ENCODE measurements at regions not wholly inside any gene's neighbourhood (a gene's known extent, or its start where the extent isn't known, plus 50 kb on each side); places are given as distances from the start of the nearest gene placed in this dataset.

DNA sequence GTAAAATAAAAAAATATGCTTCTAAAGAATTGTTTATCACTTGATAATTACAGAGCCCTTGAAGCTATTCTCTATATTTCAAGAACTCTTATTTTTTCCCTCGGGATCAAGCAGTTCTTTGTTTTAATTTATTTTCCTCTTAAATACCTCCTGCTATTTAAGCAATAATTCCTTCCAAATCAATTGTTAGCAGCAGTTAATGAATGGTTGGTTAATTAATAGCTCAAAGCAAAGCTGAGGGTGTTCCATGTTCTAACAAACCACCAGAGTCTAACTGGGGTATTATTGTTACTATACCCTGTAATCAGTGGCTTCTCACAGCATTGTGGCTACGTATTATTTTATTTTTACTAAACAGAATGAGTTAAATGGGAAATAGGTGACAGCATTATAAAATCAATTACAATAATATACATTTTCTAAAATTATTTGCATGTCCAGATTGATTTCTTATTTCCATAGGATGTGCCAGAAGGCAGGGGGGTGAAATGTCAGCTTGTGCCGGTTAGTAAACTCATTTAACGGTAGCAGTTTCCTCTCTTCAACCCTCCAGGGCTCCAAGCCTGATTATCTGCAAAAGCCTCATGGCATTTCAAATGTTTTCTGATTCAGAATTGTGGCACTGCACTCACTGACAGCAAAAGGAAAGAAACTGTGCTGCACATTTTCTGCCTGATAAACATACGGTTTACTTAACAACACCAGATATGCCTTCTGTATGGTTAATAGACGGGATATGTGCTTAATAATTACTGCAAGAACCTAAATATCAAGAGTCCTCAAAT lies 286.9 kb upstream of the EMCN start:
- Histone ChIP-seq H3K27ac (ENCODE audit: insufficient read depth, low read length) (no peak overlapping the region), H2BK5ac (ENCODE audit: low read depth, low read length, poor library complexity, severe bottlenecking) (no peak overlapping the region), H2BK20ac (ENCODE audit: low read depth, low read length) (no peak overlapping the region), H3K4ac (ENCODE audit: low read depth, low read length) (no peak overlapping the region), H4K8ac (ENCODE audit: low read depth in 2 of 2, low read length in 2 of 2) (no peak overlapping the region), H3K79me1 (ENCODE audit: low read depth in 1 of 2, low read length in 2 of 2) (no peaks in the 10 kb centered on the region), H3K9me1 (ENCODE audit: insufficient read depth, low read length) (no peaks in the 10 kb centered on the region), H3K9me3 (ENCODE audit: control insufficient read depth, insufficient read depth, low read length) (peaks cover 2% of the 10 kb centered on the region; the same call in 1 of the 2 replicates), H3K18ac (ENCODE audit: low read depth, low read length) (no peak overlapping the region), H3K56ac (ENCODE audit: extremely low read depth, insufficient read depth, low read length) (no peak overlapping the region), H3K27me3 (ENCODE audit: control insufficient read depth, insufficient read depth, low read length) (no peaks in the 10 kb centered on the region), H3K36me3 (ENCODE audit: control insufficient read depth, insufficient read depth, low read length) (no peaks in the 10 kb centered on the region), H3K23ac (ENCODE audit: low read depth, low read length) (no peak overlapping the region), H3K14ac (replicated peaks; ENCODE audit: low read depth, low read length) (no peak overlapping the region), H3K4me2 (ENCODE audit: low read depth, low read length) (no peak overlapping the region), H4K5ac (ENCODE audit: low read depth, low read length) (no peak overlapping the region), H2AK9ac (replicated peaks; ENCODE audit: low read depth, low read length, poor library complexity) (no peak overlapping the region), H2BK15ac (ENCODE audit: low read depth, low read length) (no peak overlapping the region), H2AFZ (replicated peaks; ENCODE audit: low read length, poor library complexity) (no peak overlapping the region), H3K9ac (ENCODE audit: low read depth, low read length) (no peak overlapping the region), H3K4me3 (ENCODE audit: insufficient read depth, low read depth, low read length) (no peak overlapping the region), H2BK120ac (ENCODE audit: low read depth, low read length) (no peak overlapping the region), H3K4me1 (ENCODE audit: control insufficient read depth, insufficient read depth, low read length) (no peaks in the 10 kb centered on the region), H2AK5ac (ENCODE audit: low read depth, low read length) (no peak overlapping the region), H4K91ac (ENCODE audit: insufficient read depth, low read depth, low read length) (no peak overlapping the region), H4K20me1 (ENCODE audit: insufficient read depth, low read length) (no peaks in the 10 kb centered on the region)
- no peak for DNase-seq
- intact Hi-C loops (cut with micrococcal nuclease) (no loop called here), in situ Hi-C loops (cut with MboI; ENCODE audit: low sequenced_read_pairs) (no loop called here), dilution Hi-C loops (cut with HindIII; ENCODE audit: low sequenced_read_pairs, unreplicated experiment) (no loop called here)
- TF ChIP-seq RFX5 (IDR thresholded peaks at IDR 0.05; ENCODE audit: low read depth, low read length) (no peak), MAZ (IDR thresholded peaks at IDR 0.05; ENCODE audit: borderline replicate concordance, low read depth, low read length) (no peak), NFE2L2 (IDR thresholded peaks at IDR 0.05; ENCODE audit: low read depth, low read length) (no peak), RCOR1 (IDR thresholded peaks at IDR 0.05; ENCODE audit: insufficient replicate concordance, low read length) (no peak), MXI1 (IDR thresholded peaks at IDR 0.05; ENCODE audit: borderline replicate concordance, low read depth, low read length) (no peak), MAFK (IDR thresholded peaks at IDR 0.05; ENCODE audit: low read depth, low read length) (no peak), FOS (IDR thresholded peaks at IDR 0.05; ENCODE audit: low read depth, low read length) (no peak)
- TF ChIP-seq, protein P1, sequence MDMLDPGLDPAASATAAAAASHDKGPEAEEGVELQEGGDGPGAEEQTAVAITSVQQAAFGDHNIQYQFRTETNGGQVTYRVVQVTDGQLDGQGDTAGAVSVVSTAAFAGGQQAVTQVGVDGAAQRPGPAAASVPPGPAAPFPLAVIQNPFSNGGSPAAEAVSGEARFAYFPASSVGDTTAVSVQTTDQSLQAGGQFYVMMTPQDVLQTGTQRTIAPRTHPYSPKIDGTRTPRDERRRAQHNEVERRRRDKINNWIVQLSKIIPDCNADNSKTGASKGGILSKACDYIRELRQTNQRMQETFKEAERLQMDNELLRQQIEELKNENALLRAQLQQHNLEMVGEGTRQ (IDR thresholded peaks at IDR 0.05; ENCODE audit: low read depth, low read length), result no peak
- POLR2A ChIA-PET (ENCODE audit: unreplicated experiment), result no interaction called here
- CTCF ChIA-PET, result no interaction called here
- no peak for ATAC-seq (ENCODE audit: low read depth)
- no CpG with 5 or more reads among the region's 6 CpGs for WGBS, 2 experiments (ENCODE audit: extremely low coverage in 2 of 2, insufficient read length in 1 of 2)
- no TSS peak for BruUV-seq (replicated peaks)

Measured in IMR-90 (cell line).